ENCODE measurements at regions not wholly inside any gene's neighbourhood (a gene's known extent, or its start where the extent isn't known, plus 50 kb on each side); places are given as distances from the start of the nearest gene placed in this dataset.

GRCh38 chr9:27977931-27978330, 404.6 kb upstream of the C9orf72 start (continued):
- TF ChIP-seq CHD7 (IDR thresholded peaks at IDR 0.05; ENCODE audit: insufficient replicate concordance, low read length) (no peak), EGR1 (IDR thresholded peaks at IDR 0.05; ENCODE audit: borderline replicate concordance, low read depth, low read length) (no peak), CREB1 (IDR thresholded peaks at IDR 0.05) (no peak), RXRA (IDR thresholded peaks at IDR 0.05; ENCODE audit: insufficient read depth, low read depth, low read length) (no peak), PHF8 (conservative IDR thresholded peaks at IDR 0.05; ENCODE audit: low read depth, low read length) (no peak), HDAC6 (IDR thresholded peaks at IDR 0.05; ENCODE audit: low read depth, low read length) (no peak), TAF1 (IDR thresholded peaks at IDR 0.05; ENCODE audit: low read depth, low read length) (no peak), RNF2 (IDR thresholded peaks at IDR 0.05; ENCODE audit: borderline replicate concordance, low read depth, low read length, missing control alignments, poor library complexity, severe bottlenecking) (no peak), E2F6 (IDR thresholded peaks at IDR 0.05) (no peak), BRCA1 (IDR thresholded peaks at IDR 0.05; ENCODE audit: low read depth, low read length) (no peak), HDAC2 (IDR thresholded peaks at IDR 0.05; ENCODE audit: borderline replicate concordance in 1 of 2, low read depth in 2 of 2, low read length in 2 of 2) (no peak)
